Breast epithelium (tissue), 4 donors: ENCODE measurements at regions not wholly inside any gene's neighbourhood (a gene's known extent, or its start where the extent isn't known, plus 50 kb on each side); places are given as distances from the start of the nearest gene placed in this dataset.
"Not testable (repeated sequence)": the region's sequence is repeated elsewhere in the genome, so short reads cannot be mapped to it uniquely, and the experiment has no call there.

Source experiments
- DNase-seq, 2 donors: peaks; one replicate each; pipeline ENCODE4 v3.0.0-alpha.2; 2019; ENCODE audit warnings: low spot score in 2 of 2
- H3K27ac ChIP-seq, 2 donors: fragments of 200-600 bp; sonication (generic) in 1 of 2; one replicate each; pipeline ENCODE4 v1.5.1; 2016 to 2019; ENCODE audit warnings: mild to moderate bottlenecking in 1 of 2
- H3K27me3 ChIP-seq, 2 donors: fragments of 200-600 bp; sonication (generic) in 1 of 2; one replicate each; pipeline versions ENCODE4 v1.5.1 to v1.6.0; 2017 to 2019; ENCODE audit warnings: control low read depth in 1 of 2, mild to moderate bottlenecking in 1 of 2
- H3K36me3 ChIP-seq: fragments of 200-600 bp; one replicate; pipeline ENCODE4 v1.5.1; 2019
- H3K4me1 ChIP-seq, 2 donors: fragments of 200-600 bp; sonication (generic); one replicate each; pipeline ENCODE4 v1.5.1; 2016 to 2019; ENCODE audit warnings: control low read depth in 1 of 2
- H3K4me3 ChIP-seq, 3 donors: fragments of 200-600 bp; sonication (generic); 1 replicate in 2 of 3; 2 replicates in 1 of 3; pipeline ENCODE4 v1.5.1; 2016 to 2019; ENCODE audit warnings: mild to moderate bottlenecking in 3 of 3, moderate library complexity in 2 of 3
- H3K9me3 ChIP-seq, 2 donors: fragments of 200-600 bp; sonication (generic) in 1 of 2; one replicate each; pipeline ENCODE4 v1.5.1; 2016 to 2019; ENCODE audit warnings: control low read depth in 1 of 2
- CTCF ChIP-seq, 3 donors: fragments of 450-650 bp; IDR thresholded peaks; one replicate each; pipeline ENCODE4 v1.5.1; 2016 to 2017; ENCODE audit warnings: antibody characterized with exemption in 3 of 3, mild to moderate bottlenecking in 3 of 3, moderate library complexity in 3 of 3
- POLR2A ChIP-seq: fragments of 450-650 bp; IDR thresholded peaks from one replicate; pipeline ENCODE4 v1.6.1; 2016; ENCODE audit warnings: antibody characterized with exemption, mild to moderate bottlenecking, moderate library complexity
- POLR2AphosphoS5 ChIP-seq, 3 donors: sonication (generic); formaldehyde crosslinking; IDR thresholded peaks; one replicate each; pipeline ENCODE4 v1.6.1; 2017; ENCODE audit warnings: antibody characterized with exemption in 3 of 3
- intact Hi-C: fragments of 100-400 bp; cut with DNase I; formaldehyde crosslinking; loops from one replicate; pipeline ENCODE4 v1.15.1; 2023; ENCODE audit warnings: low total_unique reads

DNA sequence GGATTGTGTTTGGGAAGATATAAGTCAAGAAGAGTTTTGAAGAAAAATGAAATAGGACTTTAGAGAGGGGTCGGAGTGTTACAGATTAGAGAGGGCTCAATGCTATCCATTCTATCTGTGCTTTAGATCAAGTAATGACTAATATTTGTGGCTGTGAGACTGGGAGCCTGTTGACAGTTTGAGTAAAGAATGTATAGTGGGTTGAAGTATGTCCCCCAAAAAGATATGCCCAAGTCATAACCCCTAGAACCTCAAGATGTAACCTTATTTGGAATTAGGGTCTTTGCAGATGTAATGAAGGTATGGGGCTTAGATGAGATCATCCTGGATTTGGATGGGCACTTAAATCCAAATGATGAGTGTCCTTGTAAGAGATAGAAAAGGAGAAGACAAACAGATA, 55.3 kb upstream of the SERPINE2 start:
- no peak for TF ChIP-seq POLR2A
- TF ChIP-seq CTCF (IDR thresholded peaks at IDR 0.05): no peak
- no peak for TF ChIP-seq POLR2AphosphoS5 (IDR thresholded peaks at IDR 0.05)
- Histone ChIP-seq H3K9me3 (no peaks in the 10 kb centered on the region), H3K27ac (no peak overlapping the region), H3K36me3 (no peaks in the 10 kb centered on the region), H3K27me3 (no peaks in the 10 kb centered on the region), H3K4me1 (no peaks in the 10 kb centered on the region), H3K4me3 (no peak overlapping the region)
- no peak for DNase-seq
- intact Hi-C loops: no loop called here

DNA sequence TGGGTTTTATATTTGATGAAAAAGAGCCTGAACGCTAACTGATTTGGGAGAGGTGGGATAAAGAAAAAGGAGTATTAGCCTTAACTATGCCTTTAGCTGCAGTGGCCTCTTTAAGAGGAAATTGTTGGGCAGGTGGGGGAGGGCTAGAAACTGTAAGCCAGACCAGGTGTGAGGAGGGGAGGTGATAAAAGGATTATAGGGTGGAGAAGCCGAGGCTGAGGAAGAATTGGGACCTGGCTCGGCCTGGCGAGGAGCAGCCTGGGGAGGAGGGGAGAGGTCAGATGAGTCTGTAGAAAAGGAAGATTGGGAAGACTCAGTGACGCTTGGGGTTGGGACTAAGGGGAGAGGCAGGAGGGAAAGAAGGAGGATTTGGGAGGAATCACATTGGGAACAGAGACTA, 52.6 kb upstream of the SERPINE2 start:
- H3K9me3 ChIP-seq, H3K4me3 ChIP-seq, H3K27ac ChIP-seq, H3K4me1 ChIP-seq, H3K36me3 ChIP-seq, DNase-seq, intact Hi-C loops, H3K27me3 ChIP-seq: not testable (repeated sequence)

- DNase-seq, intact Hi-C loops: not testable (repeated sequence)
These were observed 50.5 kb upstream of the SERPINE2 start for GRCh38 chr2:224089606-224090005.

More at GRCh38 chr2:224089606-224090005, 50.5 kb upstream of the SERPINE2 start:
- not testable (repeated sequence) for H3K27me3 ChIP-seq, H3K36me3 ChIP-seq, H3K4me3 ChIP-seq, H3K4me1 ChIP-seq, H3K9me3 ChIP-seq, H3K27ac ChIP-seq
